ENCODE measurements at regions not wholly inside any gene's neighbourhood (a gene's known extent, or its start where the extent isn't known, plus 50 kb on each side); places are given as distances from the start of the nearest gene placed in this dataset.

GRCh38 chr4:156487107-156487506 is 484.5 kb downstream of the PDGFC start:
- Histone ChIP-seq H3K27ac (ENCODE audit: low read length) (no peak overlapping the region), H3K36me3 (ENCODE audit: control insufficient read depth, insufficient read depth, low read length) (no peaks in the 10 kb centered on the region), H3K9me3 (replicated peaks; ENCODE audit: control insufficient read depth, low read depth, low read length) (no peaks in the 10 kb centered on the region), H3K27me3 (ENCODE audit: control insufficient read depth, insufficient read depth, low read length) (no peaks in the 10 kb centered on the region), H3K4me3 (ENCODE audit: low read length) (no peak overlapping the region), H3K4me1 (ENCODE audit: control insufficient read depth, insufficient read depth, low read length) (no peaks in the 10 kb centered on the region)
- DNase-seq = no peak
- WGBS (ENCODE audit: insufficient coverage) = 100% methylated on average over 2 of the region's 6 CpGs

GRCh38 chr4:156481845-156482244 is 489.8 kb downstream of the PDGFC start:
- no peaks in the 10 kb centered on the region for H3K4me1 ChIP-seq (ENCODE audit: control insufficient read depth, insufficient read depth, low read length)
- 80% methylated on average over 1 of the region's 11 CpGs for WGBS (ENCODE audit: insufficient coverage)
- no peak for DNase-seq
- no peaks in the 10 kb centered on the region for H3K27me3 ChIP-seq (ENCODE audit: control insufficient read depth, insufficient read depth, low read length)
- no peaks in the 10 kb centered on the region for H3K9me3 ChIP-seq (replicated peaks; ENCODE audit: control insufficient read depth, low read depth, low read length)
- no peak overlapping the region for H3K27ac ChIP-seq (ENCODE audit: low read length)
- H3K36me3 ChIP-seq (ENCODE audit: control insufficient read depth, insufficient read depth, low read length) = no peaks in the 10 kb centered on the region
- no peak overlapping the region for H3K4me3 ChIP-seq (ENCODE audit: low read length)

- H3K4me1 ChIP-seq (ENCODE audit: control insufficient read depth, insufficient read depth, low read length) = no peaks in the 10 kb centered on the region
- no peaks in the 10 kb centered on the region for H3K9me3 ChIP-seq (replicated peaks; ENCODE audit: control insufficient read depth, low read depth, low read length)
- no peaks in the 10 kb centered on the region for H3K27me3 ChIP-seq (ENCODE audit: control insufficient read depth, insufficient read depth, low read length)
- H3K27ac ChIP-seq (ENCODE audit: low read length) = no peak overlapping the region
- no peak overlapping the region for H3K4me3 ChIP-seq (ENCODE audit: low read length)
- no peak for DNase-seq
- no peaks in the 10 kb centered on the region for H3K36me3 ChIP-seq (ENCODE audit: control insufficient read depth, insufficient read depth, low read length)
- WGBS (ENCODE audit: insufficient coverage) = no CpG with 5 or more reads among the region's 2 CpGs
These were observed 494.0 kb downstream of the PDGFC start for GRCh38 chr4:156477636-156478035.

- WGBS (ENCODE audit: insufficient coverage) = no CpG with 5 or more reads among the region's 2 CpGs
- Histone ChIP-seq H3K36me3 (ENCODE audit: control insufficient read depth, insufficient read depth, low read length) (no peaks in the 10 kb centered on the region), H3K27me3 (ENCODE audit: control insufficient read depth, insufficient read depth, low read length) (no peaks in the 10 kb centered on the region), H3K4me3 (ENCODE audit: low read length) (no peak overlapping the region), H3K9me3 (replicated peaks; ENCODE audit: control insufficient read depth, low read depth, low read length) (no peaks in the 10 kb centered on the region), H3K27ac (ENCODE audit: low read length) (no peak overlapping the region), H3K4me1 (ENCODE audit: control insufficient read depth, insufficient read depth, low read length) (no peaks in the 10 kb centered on the region)
- no peak for DNase-seq
These were observed 495.2 kb downstream of the PDGFC start for GRCh38 chr4:156476359-156476758.

DNA sequence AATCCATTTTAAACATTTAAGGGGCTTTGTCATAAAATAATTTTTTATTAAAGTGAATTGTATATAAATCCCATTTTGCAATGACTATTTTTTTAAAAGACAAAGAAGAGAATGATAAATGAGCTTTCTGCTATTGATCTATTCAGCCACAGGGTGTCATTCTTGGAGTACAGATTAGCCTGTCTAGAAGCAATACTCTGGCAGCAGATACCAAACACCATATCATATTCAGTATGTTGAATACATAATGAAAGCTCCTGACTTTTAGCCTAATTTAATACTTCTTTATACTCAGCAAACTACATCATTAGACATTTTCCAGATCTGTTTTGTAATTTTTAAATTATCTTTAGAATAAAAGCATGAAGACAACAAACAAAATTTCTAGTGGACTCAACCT is 496.3 kb downstream of the PDGFC start:
- no peaks in the 10 kb centered on the region for H3K36me3 ChIP-seq (ENCODE audit: control insufficient read depth, insufficient read depth, low read length)
- no peak overlapping the region for H3K4me3 ChIP-seq (ENCODE audit: low read length)
- peak; percentile 67 for DNase-seq
- no peaks in the 10 kb centered on the region for H3K4me1 ChIP-seq (ENCODE audit: control insufficient read depth, insufficient read depth, low read length)
- H3K27ac ChIP-seq (ENCODE audit: low read length) = no peak overlapping the region
- no peaks in the 10 kb centered on the region for H3K9me3 ChIP-seq (replicated peaks; ENCODE audit: control insufficient read depth, low read depth, low read length)
- no peaks in the 10 kb centered on the region for H3K27me3 ChIP-seq (ENCODE audit: control insufficient read depth, insufficient read depth, low read length)

DNA sequence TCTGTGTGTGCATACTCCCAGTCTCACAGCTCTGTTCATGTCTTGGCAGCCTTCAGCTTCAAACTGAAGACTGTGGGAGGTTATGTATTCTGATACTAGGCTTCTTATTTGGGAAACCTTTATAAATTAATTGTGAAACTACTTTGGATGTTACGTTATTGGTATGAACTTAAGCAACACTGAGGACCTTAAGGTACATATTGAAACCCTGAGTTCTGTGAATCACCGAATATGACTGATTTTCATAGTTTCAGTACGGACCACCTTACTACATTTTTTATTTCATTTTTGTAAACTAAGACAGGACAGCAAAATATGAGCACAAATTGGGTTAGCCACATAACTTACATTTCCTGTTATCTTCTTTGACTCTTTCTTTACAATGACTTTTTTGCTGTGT is 498.4 kb downstream of the PDGFC start:
- H3K9me3 ChIP-seq (replicated peaks; ENCODE audit: control insufficient read depth, low read depth, low read length) = no peaks in the 10 kb centered on the region
- DNase-seq = no peak
- no peak overlapping the region for H3K4me3 ChIP-seq (ENCODE audit: low read length)
- no peak overlapping the region for H3K27ac ChIP-seq (ENCODE audit: low read length)
- no peaks in the 10 kb centered on the region for H3K27me3 ChIP-seq (ENCODE audit: control insufficient read depth, insufficient read depth, low read length)
- H3K36me3 ChIP-seq (ENCODE audit: control insufficient read depth, insufficient read depth, low read length) = no peaks in the 10 kb centered on the region
- WGBS (ENCODE audit: insufficient coverage) = no CpG with 5 or more reads among the region's 3 CpGs
- H3K4me1 ChIP-seq (ENCODE audit: control insufficient read depth, insufficient read depth, low read length) = no peaks in the 10 kb centered on the region

GRCh38 chr4:156472624-156473023 is 499.0 kb downstream of the PDGFC start:
- no peaks in the 10 kb centered on the region for H3K9me3 ChIP-seq (replicated peaks; ENCODE audit: control insufficient read depth, low read depth, low read length)
- no peaks in the 10 kb centered on the region for H3K36me3 ChIP-seq (ENCODE audit: control insufficient read depth, insufficient read depth, low read length)
- H3K4me3 ChIP-seq (ENCODE audit: low read length) = no peak overlapping the region
- H3K27ac ChIP-seq (ENCODE audit: low read length) = no peak overlapping the region
- H3K27me3 ChIP-seq (ENCODE audit: control insufficient read depth, insufficient read depth, low read length) = no peaks in the 10 kb centered on the region
- no peaks in the 10 kb centered on the region for H3K4me1 ChIP-seq (ENCODE audit: control insufficient read depth, insufficient read depth, low read length)
- no CpG with 5 or more reads among the region's 1 CpG for WGBS (ENCODE audit: insufficient coverage)
- DNase-seq = no peak

- WGBS (ENCODE audit: insufficient coverage) = 70% methylated on average over 4 of the region's 5 CpGs
- peak; percentile 9 for DNase-seq
- no peaks in the 10 kb centered on the region for H3K4me1 ChIP-seq (ENCODE audit: control insufficient read depth, insufficient read depth, low read length)
- H3K27ac ChIP-seq (ENCODE audit: low read length) = no peak overlapping the region
- H3K27me3 ChIP-seq (ENCODE audit: control insufficient read depth, insufficient read depth, low read length) = no peaks in the 10 kb centered on the region
- H3K9me3 ChIP-seq (replicated peaks; ENCODE audit: control insufficient read depth, low read depth, low read length) = no peaks in the 10 kb centered on the region
- no peak overlapping the region for H3K4me3 ChIP-seq (ENCODE audit: low read length)
- H3K36me3 ChIP-seq (ENCODE audit: control insufficient read depth, insufficient read depth, low read length) = no peaks in the 10 kb centered on the region
These were observed 505.9 kb upstream of the CTSO start for GRCh38 chr4:156459584-156459983.

GRCh38 chr4:156456830-156457229 is 503.2 kb upstream of the CTSO start:
- Histone ChIP-seq H3K36me3 (ENCODE audit: control insufficient read depth, insufficient read depth, low read length) (no peaks in the 10 kb centered on the region), H3K4me1 (ENCODE audit: control insufficient read depth, insufficient read depth, low read length) (no peaks in the 10 kb centered on the region), H3K27me3 (ENCODE audit: control insufficient read depth, insufficient read depth, low read length) (no peaks in the 10 kb centered on the region), H3K27ac (ENCODE audit: low read length) (no peak overlapping the region), H3K9me3 (replicated peaks; ENCODE audit: control insufficient read depth, low read depth, low read length) (peaks cover 2% of the 10 kb centered on the region), H3K4me3 (ENCODE audit: low read length) (no peak overlapping the region)
- no peak for DNase-seq
- WGBS (ENCODE audit: insufficient coverage) = no CpG with 5 or more reads among the region's 2 CpGs

GRCh38 chr4:156443488-156443887 is 489.8 kb upstream of the CTSO start:
- no peaks in the 10 kb centered on the region for H3K9me3 ChIP-seq (replicated peaks; ENCODE audit: control insufficient read depth, low read depth, low read length)
- H3K27ac ChIP-seq (ENCODE audit: low read length) = no peak overlapping the region
- H3K4me3 ChIP-seq (ENCODE audit: low read length) = no peak overlapping the region
- H3K27me3 ChIP-seq (ENCODE audit: control insufficient read depth, insufficient read depth, low read length) = no peaks in the 10 kb centered on the region
- WGBS (ENCODE audit: insufficient coverage) = 96% methylated on average over 8 of the region's 10 CpGs
- no peaks in the 10 kb centered on the region for H3K36me3 ChIP-seq (ENCODE audit: control insufficient read depth, insufficient read depth, low read length)
- H3K4me1 ChIP-seq (ENCODE audit: control insufficient read depth, insufficient read depth, low read length) = no peaks in the 10 kb centered on the region
- DNase-seq = no peak

DNA sequence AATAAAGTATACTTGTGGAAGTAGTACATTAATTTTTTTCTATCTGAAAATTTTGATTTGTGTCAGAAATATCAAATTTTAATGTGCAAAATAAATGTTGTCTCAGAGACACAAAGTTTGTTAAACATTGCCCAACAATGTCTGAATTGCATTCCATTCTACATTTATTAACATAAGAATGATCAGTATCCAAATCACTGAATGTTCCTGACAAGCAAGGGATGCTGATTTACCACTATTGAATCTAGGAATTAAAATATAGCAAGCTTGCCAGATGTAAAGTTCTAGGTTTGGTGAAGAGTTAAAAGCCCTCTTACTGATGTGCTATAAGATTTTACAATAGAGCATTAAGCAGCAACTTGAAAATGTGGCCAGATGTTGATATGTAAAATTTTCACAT is 489.2 kb upstream of the CTSO start:
- Histone ChIP-seq H3K4me3 (ENCODE audit: low read length) (no peak overlapping the region), H3K27me3 (ENCODE audit: control insufficient read depth, insufficient read depth, low read length) (no peaks in the 10 kb centered on the region), H3K4me1 (ENCODE audit: control insufficient read depth, insufficient read depth, low read length) (no peaks in the 10 kb centered on the region), H3K27ac (ENCODE audit: low read length) (no peak overlapping the region), H3K9me3 (replicated peaks; ENCODE audit: control insufficient read depth, low read depth, low read length) (no peaks in the 10 kb centered on the region), H3K36me3 (ENCODE audit: control insufficient read depth, insufficient read depth, low read length) (no peaks in the 10 kb centered on the region)
- DNase-seq = no peak

Measured in muscle of leg (tissue), 3 donors.